Fibroblast of villous mesenchyme (primary cell): ENCODE measurements at regions not wholly inside any gene's neighbourhood (a gene's known extent, or its start where the extent isn't known, plus 50 kb on each side); places are given as distances from the start of the nearest gene placed in this dataset.

ENCODE experiments used
- DNase-seq: peaks from one replicate; pipeline ENCODE4 v3.0.0-alpha.2; 2010; ENCODE audit warnings: low read depth
- H3K4me3 ChIP-seq: 2 replicates; pipeline ENCODE4 v1.5.1; 2011; ENCODE audit warnings: low read depth, mild to moderate bottlenecking, low read length
- TF ChIP-seq, protein P1 (sequence below): IDR thresholded peaks from 2 replicates; pipeline ENCODE4 v1.5.1; 2012; ENCODE audit warnings: low read depth, mild to moderate bottlenecking, low read length; ENCODE audit not compliant: insufficient read depth

GRCh38 chr20:22866812-22867341 is 168.2 kb upstream of the SSTR4 start:
- TF ChIP-seq, protein P1, sequence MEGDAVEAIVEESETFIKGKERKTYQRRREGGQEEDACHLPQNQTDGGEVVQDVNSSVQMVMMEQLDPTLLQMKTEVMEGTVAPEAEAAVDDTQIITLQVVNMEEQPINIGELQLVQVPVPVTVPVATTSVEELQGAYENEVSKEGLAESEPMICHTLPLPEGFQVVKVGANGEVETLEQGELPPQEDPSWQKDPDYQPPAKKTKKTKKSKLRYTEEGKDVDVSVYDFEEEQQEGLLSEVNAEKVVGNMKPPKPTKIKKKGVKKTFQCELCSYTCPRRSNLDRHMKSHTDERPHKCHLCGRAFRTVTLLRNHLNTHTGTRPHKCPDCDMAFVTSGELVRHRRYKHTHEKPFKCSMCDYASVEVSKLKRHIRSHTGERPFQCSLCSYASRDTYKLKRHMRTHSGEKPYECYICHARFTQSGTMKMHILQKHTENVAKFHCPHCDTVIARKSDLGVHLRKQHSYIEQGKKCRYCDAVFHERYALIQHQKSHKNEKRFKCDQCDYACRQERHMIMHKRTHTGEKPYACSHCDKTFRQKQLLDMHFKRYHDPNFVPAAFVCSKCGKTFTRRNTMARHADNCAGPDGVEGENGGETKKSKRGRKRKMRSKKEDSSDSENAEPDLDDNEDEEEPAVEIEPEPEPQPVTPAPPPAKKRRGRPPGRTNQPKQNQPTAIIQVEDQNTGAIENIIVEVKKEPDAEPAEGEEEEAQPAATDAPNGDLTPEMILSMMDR: no peak
- DNase-seq: peak; percentile 31
- no peak overlapping the region for H3K4me3 ChIP-seq

DNA sequence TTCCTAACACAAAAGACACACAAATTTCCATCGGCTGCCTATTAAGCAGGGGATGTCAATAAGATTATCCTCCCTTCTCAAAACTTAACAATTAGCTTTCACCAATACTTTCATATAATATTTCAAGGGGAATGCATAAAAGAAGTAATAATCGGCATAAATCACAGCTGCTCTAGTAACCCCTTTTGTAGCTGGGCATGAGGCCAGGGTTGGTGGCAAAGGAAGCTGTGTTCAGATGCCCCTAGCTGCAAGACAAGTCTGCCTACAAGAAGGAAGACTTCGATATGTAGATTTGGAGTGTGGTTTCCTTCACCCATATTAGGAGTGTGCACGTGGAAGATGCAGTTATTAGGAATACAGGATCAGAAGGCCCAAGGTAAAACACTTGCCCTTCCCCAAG is 156.9 kb upstream of the SSTR4 start:
- DNase-seq: no peak
- H3K4me3 ChIP-seq: no peak overlapping the region
- TF ChIP-seq, protein P1: no peak

DNA sequence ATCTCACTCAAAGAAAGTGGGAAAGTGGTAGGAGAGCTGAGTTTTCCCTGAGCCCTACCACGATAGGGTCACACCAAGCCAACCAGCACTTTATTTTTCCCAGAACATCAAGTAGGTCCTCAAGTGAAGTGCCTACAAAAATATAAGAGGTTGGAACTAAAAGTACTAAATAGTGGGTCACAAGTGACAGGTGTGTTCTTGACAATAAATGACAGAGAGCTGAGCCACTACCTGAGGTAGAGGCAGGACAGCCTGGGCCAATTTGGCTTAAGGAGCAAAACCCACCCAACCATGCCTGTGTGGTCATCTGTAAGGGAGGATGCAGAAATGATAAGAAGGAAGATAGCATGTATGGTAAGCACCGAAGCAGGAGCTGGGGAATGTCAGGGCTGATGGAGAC is 154.8 kb upstream of the SSTR4 start:
- DNase-seq: no peak
- TF ChIP-seq, protein P1: no peak
- H3K4me3 ChIP-seq: no peak overlapping the region

DNA sequence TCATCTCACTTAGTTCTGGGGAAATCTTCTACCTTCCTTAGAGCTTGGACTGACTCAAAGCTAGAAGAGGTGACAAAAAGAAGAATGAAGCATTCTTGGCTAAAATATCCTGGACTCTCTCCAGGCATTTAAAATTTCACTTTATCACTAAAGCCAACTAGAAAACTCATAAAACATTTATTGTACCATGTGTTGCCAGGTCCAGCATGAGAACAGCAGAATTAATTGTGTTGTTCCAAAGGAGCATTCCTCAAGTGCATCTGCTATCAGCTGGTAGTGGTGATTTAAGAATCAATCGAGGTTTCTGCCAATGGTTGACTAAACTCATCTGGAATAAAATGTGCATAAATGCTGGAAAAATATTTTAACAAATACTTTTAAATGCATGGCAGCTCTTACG is 147.3 kb upstream of the SSTR4 start:
- TF ChIP-seq, protein P1: no peak
- no peak for DNase-seq
- no peak overlapping the region for H3K4me3 ChIP-seq

DNA sequence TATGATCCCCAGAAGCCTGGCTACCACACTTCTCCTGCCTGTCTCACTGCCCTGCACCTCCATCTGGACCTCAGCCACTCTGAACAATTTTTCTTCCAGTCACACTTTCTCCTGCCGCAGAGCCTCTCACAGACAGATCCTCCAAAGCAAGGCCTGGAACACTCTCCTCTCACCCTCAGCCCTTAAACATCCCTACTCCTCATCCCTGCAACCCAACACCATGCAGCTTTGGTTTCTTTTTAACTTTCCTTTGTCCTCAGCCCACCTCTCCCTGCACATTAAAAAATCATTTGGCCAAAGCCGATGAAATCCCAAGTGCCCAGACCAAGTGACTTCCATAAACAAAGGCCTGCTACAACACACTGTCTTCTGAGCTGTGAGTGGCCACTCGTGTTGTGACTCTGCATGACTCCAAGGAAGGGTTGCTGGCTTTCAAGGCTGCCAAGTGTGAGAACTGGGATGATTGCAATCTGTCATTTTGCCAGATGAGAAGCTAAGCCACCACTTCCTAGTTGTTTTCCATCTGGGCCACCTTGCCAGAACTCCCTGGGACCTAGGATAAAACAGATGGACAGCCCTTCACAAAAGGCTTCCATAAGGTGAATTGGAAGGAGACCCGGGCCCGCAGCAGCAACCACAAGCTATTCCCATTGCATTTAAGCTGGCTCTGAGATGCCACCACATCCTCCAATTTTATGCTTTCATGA is 144.4 kb upstream of the SSTR4 start:
- H3K4me3 ChIP-seq: no peak overlapping the region
- TF ChIP-seq, protein P1: no peak
- DNase-seq: no peak

DNA sequence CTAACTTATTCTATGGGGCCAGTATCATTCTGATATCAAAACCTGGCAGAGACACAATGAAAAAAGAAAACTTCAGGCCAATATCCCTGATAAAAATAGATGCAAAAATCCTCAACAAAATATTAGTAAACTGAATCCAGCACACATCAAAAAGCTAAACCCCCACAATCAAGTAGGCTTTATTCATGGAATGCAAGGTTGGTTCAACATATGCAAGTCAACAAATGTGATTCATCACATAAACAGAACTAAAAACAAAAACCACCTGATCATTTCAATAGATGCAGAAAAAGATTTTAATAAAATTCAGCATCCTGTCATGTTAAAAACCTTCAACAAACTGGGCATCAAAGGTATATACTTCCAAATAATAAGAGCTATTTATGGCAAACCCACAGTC is 133.9 kb upstream of the SSTR4 start:
- no peak for DNase-seq
- TF ChIP-seq, protein P1: no peak
- no peak overlapping the region for H3K4me3 ChIP-seq

DNA sequence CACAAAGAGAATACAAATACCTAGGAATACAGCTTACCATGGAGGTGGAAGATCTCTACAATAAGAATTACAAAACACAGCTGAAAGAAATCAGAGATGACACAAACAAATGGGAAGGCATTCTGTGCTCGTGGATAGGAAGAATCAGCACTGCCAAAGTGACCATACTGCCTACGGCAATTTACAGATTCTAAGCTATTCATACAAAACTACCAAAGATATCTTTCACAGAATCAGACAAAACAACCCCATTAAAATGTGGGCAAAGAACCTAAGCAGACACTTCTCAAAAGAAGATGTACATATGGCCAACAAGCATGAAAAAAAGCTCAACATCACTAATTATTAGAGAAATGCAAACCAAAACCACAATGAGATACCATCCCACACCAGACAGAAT is 133.2 kb upstream of the SSTR4 start:
- H3K4me3 ChIP-seq: no peak overlapping the region
- TF ChIP-seq, protein P1: no peak
- DNase-seq: no peak
